GM21529 (cell line): ENCODE measurements at regions not wholly inside any gene's neighbourhood (a gene's known extent, or its start where the extent isn't known, plus 50 kb on each side); places are given as distances from the start of the nearest gene placed in this dataset.
A peak's percentile ranks its signal among the peaks of the same experiment; 100 is the strongest.

ENCODE experiments used
- ATAC-seq: cut with Tn5 transposase; IDR thresholded peaks from one replicate; pipeline ENCODE4 v1.9.1; 2021; ENCODE audit not compliant: unreplicated experiment

- no peak for ATAC-seq
Measured at GRCh38 chr9:2565676-2566340, 55.8 kb upstream of the VLDLR start.

DNA sequence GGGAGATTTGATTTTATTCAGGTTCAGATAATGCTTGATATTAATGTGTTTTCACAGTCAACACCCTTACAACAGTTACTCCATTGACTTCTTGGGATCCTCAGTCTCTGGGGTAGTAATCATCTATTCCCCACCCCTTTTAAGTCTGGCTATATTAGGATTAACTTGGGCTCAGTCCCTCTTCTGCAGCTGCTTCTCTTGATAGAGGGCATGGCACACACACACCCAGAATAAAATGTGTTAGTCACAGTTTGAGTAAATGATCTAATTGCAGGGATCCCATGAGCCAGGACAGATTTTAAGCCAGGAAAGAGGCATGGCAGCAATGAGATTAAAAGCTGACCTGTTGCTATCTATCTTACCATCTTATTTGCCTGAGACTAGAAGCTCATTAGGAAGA is 53.7 kb upstream of the VLDLR start:
- no peak for ATAC-seq

DNA sequence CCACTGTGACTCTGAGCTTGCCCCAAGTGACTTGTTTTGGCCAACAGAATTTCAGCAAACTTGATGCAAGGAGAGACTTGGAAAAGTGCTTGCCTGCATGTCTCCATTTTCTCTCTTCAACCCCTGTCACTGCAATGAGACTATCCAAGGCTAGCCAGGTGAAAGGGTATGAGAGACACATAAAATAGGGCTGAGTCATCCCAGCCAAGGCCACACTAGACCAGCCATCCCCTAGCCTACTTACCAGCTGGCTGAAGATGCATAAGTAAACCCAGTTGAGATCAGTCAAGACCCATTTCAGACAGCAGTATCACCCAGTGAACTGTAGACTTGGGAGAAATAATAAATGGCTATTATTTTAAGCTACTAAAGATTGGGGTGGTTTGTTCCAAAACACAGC is 52.9 kb upstream of the VLDLR start:
- ATAC-seq: no peak

DNA sequence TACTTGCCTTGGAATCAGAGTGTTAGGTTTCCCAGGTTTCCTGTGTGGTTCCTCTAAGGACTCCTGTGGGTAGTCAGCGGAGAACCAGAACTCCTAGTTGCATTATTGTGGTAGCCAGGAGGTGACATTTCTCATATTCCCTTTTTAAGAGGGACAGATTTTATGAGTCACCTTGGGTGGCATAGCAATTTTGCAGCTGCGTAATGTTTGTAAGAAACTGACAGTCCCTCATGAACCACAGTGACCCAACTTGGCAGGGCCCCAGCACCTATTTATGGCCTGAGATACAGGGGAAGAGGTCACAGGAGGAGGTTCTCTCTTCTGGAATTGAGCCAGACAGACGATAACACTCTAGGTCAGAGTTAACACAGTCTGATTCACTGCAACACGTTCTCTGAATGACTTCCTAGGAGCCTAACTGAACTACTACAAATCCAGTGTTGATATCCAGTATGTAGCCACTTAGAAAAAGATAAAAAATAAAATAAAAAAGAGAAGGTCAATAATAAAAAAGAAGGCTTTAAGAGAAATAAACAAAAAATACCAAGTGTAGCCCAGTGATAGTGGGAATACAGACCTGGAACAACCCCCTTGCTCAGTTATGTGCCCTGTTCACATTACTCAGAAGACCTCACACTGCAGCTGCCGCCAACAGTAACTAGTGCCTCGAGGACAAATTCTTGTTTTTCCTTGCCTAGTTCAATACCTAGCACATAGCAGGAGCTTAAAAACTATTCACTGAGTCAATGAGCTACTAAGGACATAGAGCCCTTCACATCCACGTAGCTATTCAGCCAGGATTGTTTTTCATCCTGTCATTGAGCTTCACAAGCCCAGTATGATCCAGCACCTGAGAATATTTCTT is 50.7 kb upstream of the VLDLR start:
- peak; percentile 97 for ATAC-seq
